H9 (cell line): ENCODE measurements at regions not wholly inside any gene's neighbourhood (a gene's known extent, or its start where the extent isn't known, plus 50 kb on each side); places are given as distances from the start of the nearest gene placed in this dataset.

Source experiments
- DNase-seq: peaks from one replicate; pipeline ENCODE4 v3.0.0-alpha.2; 2017
- H2AFZ ChIP-seq: one replicate; pipeline ENCODE4 v1.6.1; 2013; ENCODE audit warnings: mild to moderate bottlenecking, low read length, control low read depth, moderate library complexity
- H2AK5ac ChIP-seq: 2 replicates; pipeline ENCODE4 v1.6.1; 2013; ENCODE audit warnings: low read length, control low read depth, mixed read lengths; ENCODE audit not compliant: insufficient read length
- H2BK120ac ChIP-seq: one replicate; pipeline ENCODE4 v1.6.1; 2013; ENCODE audit warnings: low read depth, mild to moderate bottlenecking, low read length, control low read depth, inconsistent platforms; ENCODE audit not compliant: poor library complexity, severe bottlenecking
- H2BK12ac ChIP-seq: 2 replicates; pipeline ENCODE4 v1.6.1; 2013; ENCODE audit warnings: low read length, control low read depth, mixed read lengths, low read depth; ENCODE audit not compliant: insufficient read length
- H2BK15ac ChIP-seq: 2 replicates; pipeline ENCODE4 v1.6.1; 2013; ENCODE audit warnings: low read depth, low read length, control low read depth
- H2BK20ac ChIP-seq: one replicate; pipeline ENCODE4 v1.6.1; 2013; ENCODE audit warnings: low read depth, mild to moderate bottlenecking, low read length, control low read depth, inconsistent platforms; ENCODE audit not compliant: poor library complexity, severe bottlenecking
- H2BK5ac ChIP-seq: 2 replicates; pipeline ENCODE4 v1.6.1; 2013; ENCODE audit warnings: low read length, control low read depth, mixed read lengths; ENCODE audit not compliant: insufficient read length
- H3K14ac ChIP-seq: 2 replicates; pipeline ENCODE4 v1.6.1; 2013; ENCODE audit warnings: low read length, control low read depth; ENCODE audit not compliant: insufficient read depth
- H3K18ac ChIP-seq: 2 replicates; pipeline ENCODE4 v1.6.1; 2013; ENCODE audit warnings: low read depth, mild to moderate bottlenecking, mixed read lengths, low read length, control low read depth; ENCODE audit not compliant: insufficient read length
- H3K23ac ChIP-seq: 2 replicates; pipeline ENCODE4 v1.6.1; 2013; ENCODE audit warnings: low read length, control low read depth, mixed read lengths, low read depth; ENCODE audit not compliant: insufficient read length
- H3K23me2 ChIP-seq: 2 replicates; pipeline ENCODE4 v1.6.1; 2013; ENCODE audit warnings: low read depth, mild to moderate bottlenecking, mixed read lengths, low read length, control low read depth; ENCODE audit not compliant: insufficient read length, poor library complexity, severe bottlenecking
- H3K27ac ChIP-seq: 2 replicates; pipeline ENCODE4 v1.5.1; 2013; ENCODE audit warnings: low read length, control low read depth, mixed read lengths, low read depth; ENCODE audit not compliant: insufficient read length
- H3K27me3 ChIP-seq: 2 replicates; pipeline ENCODE4 v1.6.1; 2013; ENCODE audit warnings: low read length, control low read depth, inconsistent platforms; ENCODE audit not compliant: insufficient read depth
- H3K4ac ChIP-seq: 2 replicates; pipeline ENCODE4 v1.6.1; 2013; ENCODE audit warnings: low read depth, mild to moderate bottlenecking, control low read depth, inconsistent platforms, low read length, moderate library complexity
- H3K4me1 ChIP-seq: 2 replicates; pipeline ENCODE4 v1.6.1; 2013; ENCODE audit warnings: low read length, control low read depth, inconsistent platforms; ENCODE audit not compliant: insufficient read depth
- H3K4me2 ChIP-seq: 2 replicates; pipeline ENCODE4 v1.6.1; 2013; ENCODE audit warnings: low read length, control low read depth, mixed read lengths; ENCODE audit not compliant: insufficient read length, insufficient read depth
- H3K56ac ChIP-seq: 2 replicates; pipeline ENCODE4 v1.6.1; 2013; ENCODE audit warnings: low read depth, mild to moderate bottlenecking, mixed read lengths, low read length, control low read depth; ENCODE audit not compliant: insufficient read length
- H3K79me1 ChIP-seq: 2 replicates; pipeline ENCODE4 v1.6.1; 2013; ENCODE audit warnings: low read depth, mild to moderate bottlenecking, moderate library complexity, low read length, control low read depth, inconsistent platforms; ENCODE audit not compliant: insufficient read depth, poor library complexity, severe bottlenecking
- H3K79me2 ChIP-seq: 2 replicates; pipeline ENCODE4 v1.6.1; 2013; ENCODE audit warnings: low read length, control low read depth, inconsistent platforms; ENCODE audit not compliant: insufficient read depth
- H3K9ac ChIP-seq: 2 replicates; pipeline ENCODE4 v1.6.1; 2013; ENCODE audit warnings: low read length, control low read depth, mixed read lengths; ENCODE audit not compliant: insufficient read length; ENCODE audit errors: extremely low read depth
- H3K9me3 ChIP-seq: one replicate; pipeline ENCODE4 v1.6.1; 2013; ENCODE audit warnings: low read depth, low read length, inconsistent platforms; ENCODE audit not compliant: control insufficient read depth
- H3T11ph ChIP-seq: one replicate; pipeline ENCODE4 v1.6.1; 2013; ENCODE audit warnings: mild to moderate bottlenecking, low read length, control low read depth, inconsistent platforms
- H4K20me1 ChIP-seq: one replicate; pipeline ENCODE4 v1.6.1; 2013; ENCODE audit not compliant: control insufficient read depth, insufficient read length, insufficient read depth
- H4K5ac ChIP-seq: 2 replicates; pipeline ENCODE4 v1.6.1; 2013; ENCODE audit warnings: low read depth, mild to moderate bottlenecking, mixed read lengths, low read length, control low read depth; ENCODE audit not compliant: insufficient read length
- H4K8ac ChIP-seq: replicated peaks from 2 replicates; pipeline ENCODE4 v1.6.1; 2013; ENCODE audit warnings: low read length, control low read depth, mixed read lengths, low read depth; ENCODE audit not compliant: insufficient read length
- H4K91ac ChIP-seq: 2 replicates; pipeline ENCODE4 v1.6.1; 2013; ENCODE audit warnings: low read depth, mild to moderate bottlenecking, moderate library complexity, mixed read lengths, low read length, control low read depth; ENCODE audit not compliant: insufficient read length
- H3K27ac Mint-ChIP-seq, 3 experiments: 2 replicates in 2 of 3; 3 replicates in 1 of 3; pipeline ENCODE4 v1.8.0; 2020 to 2021; ENCODE audit warnings: mixed read lengths in 3 of 3, mild to moderate bottlenecking in 1 of 3, moderate library complexity in 1 of 3
- H3K27me3 Mint-ChIP-seq: 2 replicates; pipeline ENCODE4 v1.8.0; 2021; ENCODE audit warnings: low read depth, mild to moderate bottlenecking, moderate library complexity, mixed read lengths
- H3K36me3 Mint-ChIP-seq, 3 experiments: 2 replicates in 2 of 3; 3 replicates in 1 of 3; pipeline ENCODE4 v1.8.0; 2020 to 2021; ENCODE audit warnings: low read depth in 3 of 3, mixed read lengths in 3 of 3; ENCODE audit not compliant: insufficient read depth in 1 of 3
- H3K4me1 Mint-ChIP-seq, 2 experiments: 2 replicates each; pipeline ENCODE4 v1.8.0; 2020; ENCODE audit warnings: mixed read lengths in 2 of 2
- H3K4me3 Mint-ChIP-seq, 2 experiments: 2 replicates in 1 of 2; 3 replicates in 1 of 2; pipeline ENCODE4 v1.8.0; 2020 to 2021; ENCODE audit warnings: mild to moderate bottlenecking in 2 of 2, mixed read lengths in 2 of 2, moderate library complexity in 1 of 2
- H3K9me3 Mint-ChIP-seq, 2 experiments: 2 replicates in 1 of 2; 3 replicates in 1 of 2; pipeline ENCODE4 v1.8.0; 2020; ENCODE audit warnings: mild to moderate bottlenecking in 2 of 2, mixed read lengths in 2 of 2, moderate library complexity in 1 of 2
- CTCF ChIP-seq: fragments of 200-600 bp; sonication (generic); conservative IDR thresholded peaks from 3 replicates; pipeline ENCODE4 v1.8.0; 2021; ENCODE audit warnings: antibody characterized with exemption, mild to moderate bottlenecking
- WGBS: extraction: QIAGEN DNeasy Blood & Tissue Kit; methylation state at CpG from one replicate; pipeline ENCODE4 v1.1.7; 2013; ENCODE audit warnings: missing lambda C conversion rate, low lambda C conversion rate, mixed read lengths; ENCODE audit not compliant: insufficient read length; ENCODE audit errors: extremely low coverage; 5-methylcytosine and 5-hydroxymethylcytosine counted together

- H3K4ac ChIP-seq = no peak overlapping the region
These were observed 856.1 kb downstream of the USP25 start for GRCh38 chr21:16585896-16586295.

More at GRCh38 chr21:16585896-16586295, 856.1 kb downstream of the USP25 start:
- H3K79me1 ChIP-seq = no peaks in the 10 kb centered on the region
- H4K91ac ChIP-seq = no peak overlapping the region
- H2BK15ac ChIP-seq = no peak overlapping the region
- no peak overlapping the region for H4K5ac ChIP-seq
- Mint-ChIP-seq H3K9me3 (no peaks in the 10 kb centered on the region), H3K4me1 (no peaks in the 10 kb centered on the region), H3K27me3 (no peaks in the 10 kb centered on the region), H3K27ac (no peak overlapping the region), H3K4me3 (no peak overlapping the region), H3K36me3 (no peaks in the 10 kb centered on the region)
- H3K79me2 ChIP-seq = no peaks in the 10 kb centered on the region
- no peak overlapping the region for H3K23ac ChIP-seq
- no peak overlapping the region for H3K56ac ChIP-seq
- H3K23me2 ChIP-seq = no peaks in the 10 kb centered on the region
- H2BK5ac ChIP-seq = no peak overlapping the region
- no peak overlapping the region for H3K18ac ChIP-seq
- H4K8ac ChIP-seq = no peak overlapping the region
- no peak overlapping the region for H2BK120ac ChIP-seq
- no peak overlapping the region for H3T11ph ChIP-seq
- no peak overlapping the region for H3K27ac ChIP-seq
- no peak overlapping the region for H2AK5ac ChIP-seq
- no peak overlapping the region for H2BK12ac ChIP-seq
- H3K4me1 ChIP-seq = peaks cover 7% of the 10 kb centered on the region
- TF ChIP-seq CTCF = no peak
- H3K14ac ChIP-seq = no peak overlapping the region
- H2AFZ ChIP-seq = no peak overlapping the region
- no CpG with 5 or more reads among the region's 3 CpGs for WGBS
- H4K20me1 ChIP-seq = no peaks in the 10 kb centered on the region
- H2BK20ac ChIP-seq = no peak overlapping the region
- DNase-seq = no peak
- H3K9ac ChIP-seq = no peak overlapping the region
- no peak overlapping the region for H3K4me2 ChIP-seq
- H3K9me3 ChIP-seq = no peaks in the 10 kb centered on the region
- no peaks in the 10 kb centered on the region; the same call in 1 of the 2 replicates for H3K27me3 ChIP-seq
